ENCODE measurements at regions not wholly inside any gene's neighbourhood (a gene's known extent, or its start where the extent isn't known, plus 50 kb on each side); places are given as distances from the start of the nearest gene placed in this dataset.

DNA sequence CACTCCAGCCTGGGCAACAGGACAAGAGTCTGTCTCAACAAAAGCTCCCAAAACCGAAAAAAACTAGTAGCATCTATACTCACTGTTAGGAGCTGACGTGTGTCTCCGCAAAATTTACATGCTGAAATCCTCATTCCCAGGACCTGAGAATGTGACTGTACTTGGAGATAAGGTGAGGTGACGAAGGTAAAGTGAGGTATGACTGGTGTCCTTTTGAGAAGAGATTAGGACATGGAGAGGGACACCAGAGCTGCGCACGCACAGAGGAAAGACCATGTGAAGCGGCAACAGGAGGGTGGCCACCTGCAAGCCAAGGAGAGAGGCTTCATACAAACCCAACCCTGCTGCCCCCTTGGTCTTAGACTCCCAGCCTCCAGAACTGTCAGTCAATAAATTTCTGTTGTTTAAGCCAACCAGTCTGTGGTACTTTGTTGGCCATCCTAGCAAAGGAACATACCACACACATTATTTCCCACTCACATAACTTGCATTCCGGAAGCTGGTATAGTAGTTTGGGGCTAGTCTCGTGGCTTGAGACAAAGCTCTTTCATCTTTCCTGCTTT lies 1154.0 kb upstream of the CELF2 start:
- H3K27me3 ChIP-seq (ENCODE audit: control insufficient read depth, low read length), result no peaks in the 10 kb centered on the region
- H3K27ac ChIP-seq (ENCODE audit: low read depth, low read length), result no peak overlapping the region
- H3K79me2 ChIP-seq (ENCODE audit: control insufficient read depth, low read length), result no peaks in the 10 kb centered on the region
- no peaks in the 10 kb centered on the region for H3K9me2 ChIP-seq (replicated peaks; ENCODE audit: control insufficient read depth, low read length)
- no peak overlapping the region for H3K4me3 ChIP-seq (ENCODE audit: low read length)
- H3F3A ChIP-seq (ENCODE audit: control insufficient read depth, insufficient read depth), result no peaks in the 10 kb centered on the region
- H3K4me2 ChIP-seq (ENCODE audit: low read length), result no peak overlapping the region
- H4K20me1 ChIP-seq (ENCODE audit: control insufficient read depth, insufficient read depth, low read depth, low read length), result no peaks in the 10 kb centered on the region
- H3K4me1 ChIP-seq (ENCODE audit: control insufficient read depth, low read length), result no peaks in the 10 kb centered on the region
- no peaks in the 10 kb centered on the region for H3K36me3 ChIP-seq (ENCODE audit: control insufficient read depth, low read length)
- no peaks in the 10 kb centered on the region for H3K9me3 ChIP-seq (ENCODE audit: control insufficient read depth, insufficient read depth, low read length)
- TF ChIP-seq, protein P1, sequence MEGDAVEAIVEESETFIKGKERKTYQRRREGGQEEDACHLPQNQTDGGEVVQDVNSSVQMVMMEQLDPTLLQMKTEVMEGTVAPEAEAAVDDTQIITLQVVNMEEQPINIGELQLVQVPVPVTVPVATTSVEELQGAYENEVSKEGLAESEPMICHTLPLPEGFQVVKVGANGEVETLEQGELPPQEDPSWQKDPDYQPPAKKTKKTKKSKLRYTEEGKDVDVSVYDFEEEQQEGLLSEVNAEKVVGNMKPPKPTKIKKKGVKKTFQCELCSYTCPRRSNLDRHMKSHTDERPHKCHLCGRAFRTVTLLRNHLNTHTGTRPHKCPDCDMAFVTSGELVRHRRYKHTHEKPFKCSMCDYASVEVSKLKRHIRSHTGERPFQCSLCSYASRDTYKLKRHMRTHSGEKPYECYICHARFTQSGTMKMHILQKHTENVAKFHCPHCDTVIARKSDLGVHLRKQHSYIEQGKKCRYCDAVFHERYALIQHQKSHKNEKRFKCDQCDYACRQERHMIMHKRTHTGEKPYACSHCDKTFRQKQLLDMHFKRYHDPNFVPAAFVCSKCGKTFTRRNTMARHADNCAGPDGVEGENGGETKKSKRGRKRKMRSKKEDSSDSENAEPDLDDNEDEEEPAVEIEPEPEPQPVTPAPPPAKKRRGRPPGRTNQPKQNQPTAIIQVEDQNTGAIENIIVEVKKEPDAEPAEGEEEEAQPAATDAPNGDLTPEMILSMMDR (IDR thresholded peaks at IDR 0.05; ENCODE audit: low read depth, low read length, poor library complexity, severe bottlenecking), result no peak
- TF ChIP-seq EZH2phosphoT487 (IDR thresholded peaks at IDR 0.05; ENCODE audit: borderline replicate concordance, low read length), result no peak

DNA sequence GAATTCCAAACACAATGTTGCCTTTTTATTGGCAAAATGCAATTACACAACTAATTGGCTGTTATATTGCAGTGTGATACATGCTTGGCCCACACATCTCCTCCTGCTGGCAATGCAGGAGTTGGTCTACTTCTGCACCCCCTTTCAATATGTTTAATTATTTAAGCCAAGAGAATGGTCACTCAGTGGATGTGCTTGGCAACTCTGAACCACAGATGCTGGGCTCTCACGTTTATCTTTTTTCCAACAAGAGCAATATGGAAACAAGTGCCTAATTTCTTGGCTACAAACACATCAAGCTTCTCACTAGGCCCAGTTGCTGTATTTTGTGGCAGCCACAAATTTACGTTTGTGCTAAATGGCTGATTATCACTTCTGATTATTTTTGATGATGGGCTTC lies 1149.2 kb upstream of the CELF2 start:
- Histone ChIP-seq H3K4me2 (ENCODE audit: low read length) (no peak overlapping the region), H3K36me3 (ENCODE audit: control insufficient read depth, low read length) (no peaks in the 10 kb centered on the region), H3F3A (ENCODE audit: control insufficient read depth, insufficient read depth) (no peaks in the 10 kb centered on the region), H3K79me2 (ENCODE audit: control insufficient read depth, low read length) (no peaks in the 10 kb centered on the region), H3K27ac (ENCODE audit: low read depth, low read length) (no peak overlapping the region), H3K4me1 (ENCODE audit: control insufficient read depth, low read length) (no peaks in the 10 kb centered on the region), H3K9me2 (replicated peaks; ENCODE audit: control insufficient read depth, low read length) (no peaks in the 10 kb centered on the region), H3K4me3 (ENCODE audit: low read length) (no peak overlapping the region), H3K9me3 (ENCODE audit: control insufficient read depth, insufficient read depth, low read length) (no peaks in the 10 kb centered on the region), H3K27me3 (ENCODE audit: control insufficient read depth, low read length) (no peaks in the 10 kb centered on the region), H4K20me1 (ENCODE audit: control insufficient read depth, insufficient read depth, low read depth, low read length) (no peaks in the 10 kb centered on the region)
- TF ChIP-seq, protein P1 (IDR thresholded peaks at IDR 0.05; ENCODE audit: low read depth, low read length, poor library complexity, severe bottlenecking), result no peak
- no peak for TF ChIP-seq EZH2phosphoT487 (IDR thresholded peaks at IDR 0.05; ENCODE audit: borderline replicate concordance, low read length)

DNA sequence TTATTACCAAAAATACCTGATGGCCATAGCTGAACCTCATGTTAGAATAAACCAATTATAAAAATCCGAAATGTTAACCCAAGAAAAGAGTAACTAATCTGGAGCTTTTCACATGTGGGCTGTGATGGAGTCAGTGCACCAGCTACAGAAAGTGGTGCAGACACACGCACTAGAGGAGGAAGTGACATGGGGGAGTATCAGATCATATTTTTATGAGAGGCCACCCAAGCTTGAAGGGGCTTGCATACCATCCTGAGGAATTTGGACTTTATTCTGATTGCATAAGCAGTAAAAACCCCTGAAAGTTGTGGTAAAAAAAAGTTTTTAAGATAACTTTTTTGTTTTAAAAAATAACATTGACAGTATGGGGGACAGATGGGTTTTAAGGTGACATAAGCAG lies 1148.5 kb upstream of the CELF2 start:
- Histone ChIP-seq H3K9me3 (ENCODE audit: control insufficient read depth, insufficient read depth, low read length) (no peaks in the 10 kb centered on the region), H3K27me3 (ENCODE audit: control insufficient read depth, low read length) (no peaks in the 10 kb centered on the region), H3K27ac (ENCODE audit: low read depth, low read length) (no peak overlapping the region), H4K20me1 (ENCODE audit: control insufficient read depth, insufficient read depth, low read depth, low read length) (no peaks in the 10 kb centered on the region), H3K4me1 (ENCODE audit: control insufficient read depth, low read length) (no peaks in the 10 kb centered on the region), H3F3A (ENCODE audit: control insufficient read depth, insufficient read depth) (no peaks in the 10 kb centered on the region), H3K79me2 (ENCODE audit: control insufficient read depth, low read length) (no peaks in the 10 kb centered on the region), H3K9me2 (replicated peaks; ENCODE audit: control insufficient read depth, low read length) (no peaks in the 10 kb centered on the region), H3K4me3 (ENCODE audit: low read length) (no peak overlapping the region), H3K4me2 (ENCODE audit: low read length) (no peak overlapping the region), H3K36me3 (ENCODE audit: control insufficient read depth, low read length) (no peaks in the 10 kb centered on the region)
- no peak for TF ChIP-seq EZH2phosphoT487 (IDR thresholded peaks at IDR 0.05; ENCODE audit: borderline replicate concordance, low read length)
- TF ChIP-seq, protein P1 (IDR thresholded peaks at IDR 0.05; ENCODE audit: low read depth, low read length, poor library complexity, severe bottlenecking), result no peak

All from DOHH2 (cell line).